ENCODE measurements at regions not wholly inside any gene's neighbourhood (a gene's known extent, or its start where the extent isn't known, plus 50 kb on each side); places are given as distances from the start of the nearest gene placed in this dataset.

- Histone ChIP-seq H3K27me3 (ENCODE audit: insufficient read depth, low read depth, low read length) (no peaks in the 10 kb centered on the region), H4K20me1 (ENCODE audit: insufficient read depth) (no peaks in the 10 kb centered on the region), H3K27ac (ENCODE audit: low read length) (no peak overlapping the region), H3K9ac (ENCODE audit: low read length) (no peak overlapping the region), H3K9me2 (ENCODE audit: insufficient read depth, low read length) (no peaks in the 10 kb centered on the region), H3K4me3 (ENCODE audit: low read length) (no peak overlapping the region), H3F3A (ENCODE audit: insufficient read depth, low read length, poor library complexity, severe bottlenecking) (no peaks in the 10 kb centered on the region), H3K79me2 (replicated peaks; ENCODE audit: insufficient read depth, low read length) (no peaks in the 10 kb centered on the region), H3K9me3 (ENCODE audit: low read length) (no peaks in the 10 kb centered on the region), H3K36me3 (ENCODE audit: insufficient read depth, low read length) (no peaks in the 10 kb centered on the region), H3K4me2 (ENCODE audit: low read length) (no peak overlapping the region), H2AFZ (ENCODE audit: low read depth, low read length) (no peak overlapping the region)
- TF ChIP-seq POLR2AphosphoS5 (IDR thresholded peaks at IDR 0.05) (no peak), RAD21 (conservative IDR thresholded peaks at IDR 0.05) (no peak), TAF1 (IDR thresholded peaks at IDR 0.05; ENCODE audit: low read depth) (no peak), MXI1 (conservative IDR thresholded peaks at IDR 0.05; ENCODE audit: poor library complexity, severe bottlenecking) (no peak), EP300 (conservative IDR thresholded peaks at IDR 0.05; ENCODE audit: poor library complexity, severe bottlenecking) (no peak), EZH2 (IDR thresholded peaks at IDR 0.05; ENCODE audit: borderline replicate concordance, insufficient read depth, low read length, poor library complexity, severe bottlenecking) (no peak), REST (IDR thresholded peaks at IDR 0.05; ENCODE audit: borderline replicate concordance) (no peak), CTCF (IDR thresholded peaks at IDR 0.05; ENCODE audit: poor library complexity, severe bottlenecking) (no peak), SMC3 (conservative IDR thresholded peaks at IDR 0.05; ENCODE audit: poor library complexity) (no peak)
Observed at GRCh38 chr15:39529457-39529856, 51.4 kb upstream of the THBS1 start.

- no peak overlapping the region for H2AFZ ChIP-seq (ENCODE audit: low read depth, low read length)
- H4K20me1 ChIP-seq (ENCODE audit: insufficient read depth): no peaks in the 10 kb centered on the region
- H3K79me2 ChIP-seq (replicated peaks; ENCODE audit: insufficient read depth, low read length): no peaks in the 10 kb centered on the region
- H3K27ac ChIP-seq (ENCODE audit: low read length): no peak overlapping the region
- no peaks in the 10 kb centered on the region for H3K9me2 ChIP-seq (ENCODE audit: insufficient read depth, low read length)
- H3K4me2 ChIP-seq (ENCODE audit: low read length): no peak overlapping the region
- TF ChIP-seq RAD21 (conservative IDR thresholded peaks at IDR 0.05) (no peak), TAF1 (IDR thresholded peaks at IDR 0.05; ENCODE audit: low read depth) (no peak), CTCF (IDR thresholded peaks at IDR 0.05; ENCODE audit: poor library complexity, severe bottlenecking) (no peak), REST (IDR thresholded peaks at IDR 0.05; ENCODE audit: borderline replicate concordance) (no peak), SMC3 (conservative IDR thresholded peaks at IDR 0.05; ENCODE audit: poor library complexity) (no peak), EZH2 (IDR thresholded peaks at IDR 0.05; ENCODE audit: borderline replicate concordance, insufficient read depth, low read length, poor library complexity, severe bottlenecking) (no peak), MXI1 (conservative IDR thresholded peaks at IDR 0.05; ENCODE audit: poor library complexity, severe bottlenecking) (no peak), EP300 (conservative IDR thresholded peaks at IDR 0.05; ENCODE audit: poor library complexity, severe bottlenecking) (no peak), POLR2AphosphoS5 (IDR thresholded peaks at IDR 0.05) (no peak)
- no peak overlapping the region for H3K9ac ChIP-seq (ENCODE audit: low read length)
- no peaks in the 10 kb centered on the region for H3K9me3 ChIP-seq (ENCODE audit: low read length)
- no peaks in the 10 kb centered on the region for H3K27me3 ChIP-seq (ENCODE audit: insufficient read depth, low read depth, low read length)
- H3F3A ChIP-seq (ENCODE audit: insufficient read depth, low read length, poor library complexity, severe bottlenecking): no peaks in the 10 kb centered on the region
- H3K4me3 ChIP-seq (ENCODE audit: low read length): no peak overlapping the region
- no peaks in the 10 kb centered on the region for H3K36me3 ChIP-seq (ENCODE audit: insufficient read depth, low read length)
Observed at GRCh38 chr15:39530480-39531342, 50.2 kb upstream of the THBS1 start.
